GM21619 (cell line): ENCODE measurements at regions not wholly inside any gene's neighbourhood (a gene's known extent, or its start where the extent isn't known, plus 50 kb on each side); places are given as distances from the start of the nearest gene placed in this dataset.

Experiments
- ATAC-seq: cut with Tn5 transposase; IDR thresholded peaks from one replicate; pipeline ENCODE4 v1.9.1; 2021; ENCODE audit not compliant: unreplicated experiment

GRCh38 chr5:101937041-101937440 is 359.0 kb downstream of the SLCO4C1 start:
- ATAC-seq: no peak

- ATAC-seq: no peak
Measured at GRCh38 chr5:101935086-101935485, 361.0 kb downstream of the SLCO4C1 start.

DNA sequence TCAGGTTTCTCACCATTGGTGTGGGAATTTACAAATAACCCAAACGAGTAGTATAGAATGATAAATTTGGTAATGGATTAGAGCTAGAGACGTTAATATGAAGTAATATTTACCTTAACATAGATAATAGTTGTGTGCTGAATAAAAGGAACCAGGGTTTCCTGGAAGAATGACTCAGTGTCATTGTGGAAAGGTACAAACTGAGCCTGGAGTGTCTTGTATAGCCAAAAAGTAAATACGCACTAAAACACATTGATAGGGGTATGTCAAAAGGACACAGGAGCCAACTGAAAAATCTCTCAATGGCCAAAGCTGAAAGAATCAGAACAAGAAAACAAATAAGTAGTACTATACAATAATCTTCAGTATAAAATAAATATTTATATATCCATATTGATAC is 363.5 kb downstream of the SLCO4C1 start:
- no peak for ATAC-seq

DNA sequence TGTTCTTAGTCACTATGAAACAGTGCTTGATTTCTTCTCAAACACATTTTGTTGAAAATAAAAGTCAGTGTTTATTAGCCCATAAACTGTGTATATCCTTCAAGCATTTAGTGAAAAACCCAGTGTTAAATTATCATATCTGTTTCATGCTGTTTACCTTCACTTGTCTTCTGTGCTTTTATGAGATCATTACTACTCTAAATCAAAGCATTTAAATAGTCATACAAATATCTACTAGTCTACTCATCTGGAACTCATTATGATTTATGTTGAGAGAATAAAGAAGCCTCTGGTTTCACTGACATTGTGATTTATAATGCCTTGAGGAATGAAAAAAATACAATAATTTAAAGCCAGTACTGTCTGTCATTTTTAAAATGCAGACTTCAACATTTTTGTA is 366.5 kb downstream of the SLCO4C1 start:
- ATAC-seq: no peak

- no peak for ATAC-seq
Measured at GRCh38 chr5:101917166-101917565, 378.9 kb downstream of the SLCO4C1 start.

- ATAC-seq: no peak
Measured at GRCh38 chr5:101915554-101915953, 380.5 kb downstream of the SLCO4C1 start.

- no peak for ATAC-seq
Measured at GRCh38 chr5:101904736-101905135, 391.3 kb downstream of the SLCO4C1 start.

GRCh38 chr5:101897914-101898313 is 398.2 kb downstream of the SLCO4C1 start:
- no peak for ATAC-seq

- ATAC-seq: no peak
Measured at GRCh38 chr5:101894985-101895384, 401.1 kb downstream of the SLCO4C1 start.

- no peak for ATAC-seq
Measured at GRCh38 chr5:101878190-101878589, 417.9 kb downstream of the SLCO4C1 start.

DNA sequence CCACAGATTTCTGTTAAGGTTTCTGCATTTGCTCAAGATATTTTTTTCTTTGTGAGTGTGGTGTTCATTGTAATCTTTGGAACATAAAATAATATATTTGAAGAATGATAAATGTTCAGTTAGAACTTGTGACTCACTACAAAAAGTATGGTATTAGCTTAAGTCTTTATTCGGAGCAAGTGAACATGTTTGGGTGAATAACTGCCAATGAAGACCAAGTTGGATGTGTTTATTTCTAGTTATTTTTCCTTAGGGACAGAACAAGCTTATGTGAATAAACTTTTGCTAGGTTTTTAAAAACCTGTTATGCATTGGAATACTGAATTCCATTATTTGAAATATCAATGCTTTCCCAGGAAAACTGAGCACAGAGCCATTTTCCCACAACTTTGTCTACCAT is 418.6 kb downstream of the SLCO4C1 start:
- no peak for ATAC-seq

DNA sequence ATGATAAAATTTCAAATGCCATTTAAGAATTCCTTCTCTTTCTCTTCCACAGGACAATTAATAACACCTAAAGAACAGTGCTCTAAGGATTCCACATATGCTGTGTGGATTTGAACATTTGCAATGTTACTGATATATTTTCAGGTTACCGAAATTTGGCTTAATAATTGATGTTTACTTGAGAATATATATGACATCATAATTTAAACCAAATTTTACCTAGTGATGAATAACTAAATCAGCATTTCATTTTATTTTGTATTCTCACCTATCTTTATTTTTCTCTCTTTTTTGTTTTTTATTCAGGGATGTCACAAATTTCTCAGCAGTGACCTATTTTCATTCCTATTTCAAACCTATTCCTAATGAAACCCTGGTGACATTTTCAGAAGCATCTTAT is 429.6 kb downstream of the SLCO4C1 start:
- ATAC-seq: no peak

DNA sequence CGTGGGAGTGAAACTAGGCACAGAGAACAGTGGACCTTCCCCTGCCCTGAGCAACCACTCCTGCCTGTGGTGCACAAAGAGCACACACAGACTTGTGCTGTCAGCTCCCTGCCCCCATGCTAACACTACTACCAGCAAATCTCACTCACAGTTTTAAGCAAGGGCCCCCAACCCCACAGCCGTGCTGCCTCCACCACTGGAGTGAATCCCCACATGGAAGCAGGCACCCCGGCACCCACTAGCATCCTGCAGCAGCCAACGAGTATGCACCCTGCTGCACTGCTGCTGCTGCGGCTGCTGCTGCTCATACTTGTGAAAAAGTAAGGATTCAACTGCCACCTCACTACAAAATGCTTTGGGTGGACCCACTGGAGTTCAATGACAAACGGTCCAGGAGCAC is 435.5 kb downstream of the SLCO4C1 start:
- ATAC-seq: no peak

DNA sequence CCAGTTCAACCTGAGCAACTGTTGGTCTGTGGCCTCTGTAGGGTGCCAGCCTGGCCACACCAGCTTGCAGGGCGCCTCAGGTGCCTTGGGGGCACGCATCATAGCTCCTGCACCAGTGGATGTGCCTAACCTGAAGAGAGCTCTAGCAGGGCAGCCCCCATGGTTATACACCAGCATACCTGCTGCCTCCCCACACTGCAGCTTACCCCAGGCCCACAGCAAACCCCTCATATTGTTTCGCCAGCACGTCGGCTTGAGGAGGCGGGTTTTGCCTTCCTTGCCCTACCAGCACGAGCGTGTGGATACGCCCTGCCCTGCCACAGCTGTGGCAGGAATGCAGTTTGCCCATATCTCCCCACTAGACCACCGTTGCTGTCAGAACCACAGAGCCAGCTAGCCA is 435.9 kb downstream of the SLCO4C1 start:
- ATAC-seq: no peak

DNA sequence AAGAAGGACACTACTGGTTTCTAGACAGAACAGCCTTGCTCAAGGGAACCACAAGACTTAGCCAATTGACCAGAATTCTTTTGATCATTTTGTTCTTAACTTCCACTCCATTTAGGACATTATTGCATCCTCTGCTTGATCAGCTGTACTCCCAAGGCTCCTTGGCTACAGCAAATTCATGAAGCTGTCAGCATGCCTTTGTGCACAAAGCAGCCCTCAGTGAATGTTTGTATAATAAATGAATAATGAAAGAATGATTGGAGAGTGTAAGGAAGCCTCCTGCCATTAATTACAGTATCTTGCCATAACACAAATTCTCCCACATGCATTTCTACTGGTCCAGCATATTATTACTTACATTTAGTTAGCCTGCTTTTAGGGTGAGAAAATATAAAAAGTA is 449.6 kb downstream of the SLCO4C1 start:
- ATAC-seq: no peak

DNA sequence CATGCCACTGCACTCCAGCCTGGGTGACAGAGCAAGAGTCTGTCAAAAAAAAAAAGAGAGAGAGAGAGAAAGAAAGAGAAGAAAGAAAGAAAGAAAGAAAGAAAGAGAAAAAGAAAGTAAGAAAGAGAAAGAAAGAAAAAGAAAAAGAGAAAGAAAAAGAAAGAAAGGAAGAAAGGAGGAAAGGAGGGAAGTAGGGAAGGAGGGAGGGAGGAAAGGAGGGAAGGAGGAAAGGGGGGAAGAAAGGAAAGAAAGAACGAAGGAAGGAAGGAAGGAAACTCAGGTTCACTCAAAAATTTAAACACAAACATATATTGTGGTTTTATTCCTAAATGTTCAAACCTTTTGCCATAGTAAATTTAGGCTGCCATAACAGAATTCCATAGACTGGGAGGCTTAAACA is 453.0 kb downstream of the SLCO4C1 start:
- no peak for ATAC-seq

GRCh38 chr5:101838435-101838834 is 457.6 kb downstream of the SLCO4C1 start:
- ATAC-seq: no peak

DNA sequence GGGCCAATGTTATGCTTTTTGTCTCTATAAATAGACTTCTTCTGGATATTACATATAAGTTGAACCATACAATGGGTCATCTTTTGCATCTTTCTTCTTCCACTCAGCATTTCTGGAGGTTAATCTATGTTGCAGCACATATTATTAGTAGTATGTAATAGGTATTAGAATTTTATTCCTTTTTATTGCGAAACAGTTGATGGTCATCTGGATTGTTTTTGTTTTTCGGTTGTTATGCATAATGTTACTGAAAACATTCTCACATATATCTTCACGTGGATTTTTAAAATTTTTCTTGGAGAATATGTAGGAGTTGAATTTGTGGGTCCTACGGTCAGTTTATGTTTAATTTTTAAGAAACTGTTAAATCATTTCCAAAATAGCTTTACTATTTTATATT is 466.8 kb downstream of the SLCO4C1 start:
- ATAC-seq: no peak

GRCh38 chr5:101811466-101811865 is 484.6 kb downstream of the SLCO4C1 start:
- ATAC-seq: no peak

DNA sequence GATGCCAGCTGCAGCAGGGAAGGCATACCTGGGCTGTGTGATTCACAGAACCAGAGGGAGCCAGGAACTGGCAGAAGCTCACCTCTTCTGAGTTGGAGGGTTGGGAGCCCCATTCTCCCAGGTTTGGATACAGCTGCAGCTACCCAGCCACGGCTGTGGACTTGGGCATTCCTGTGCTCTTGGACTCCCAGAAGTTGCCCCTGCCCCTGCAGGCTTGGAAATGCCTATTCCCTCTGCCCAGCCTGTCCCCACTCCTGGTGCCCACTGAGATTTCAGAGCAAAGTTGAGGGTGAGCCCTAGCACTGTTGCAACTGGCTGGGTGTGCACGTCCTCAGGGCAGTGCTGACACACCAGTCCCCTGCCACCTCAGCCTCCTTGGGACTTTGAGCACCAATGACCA is 489.7 kb downstream of the SLCO4C1 start:
- no peak for ATAC-seq

GRCh38 chr5:101796427-101796826 is 499.7 kb downstream of the SLCO4C1 start:
- no peak for ATAC-seq

DNA sequence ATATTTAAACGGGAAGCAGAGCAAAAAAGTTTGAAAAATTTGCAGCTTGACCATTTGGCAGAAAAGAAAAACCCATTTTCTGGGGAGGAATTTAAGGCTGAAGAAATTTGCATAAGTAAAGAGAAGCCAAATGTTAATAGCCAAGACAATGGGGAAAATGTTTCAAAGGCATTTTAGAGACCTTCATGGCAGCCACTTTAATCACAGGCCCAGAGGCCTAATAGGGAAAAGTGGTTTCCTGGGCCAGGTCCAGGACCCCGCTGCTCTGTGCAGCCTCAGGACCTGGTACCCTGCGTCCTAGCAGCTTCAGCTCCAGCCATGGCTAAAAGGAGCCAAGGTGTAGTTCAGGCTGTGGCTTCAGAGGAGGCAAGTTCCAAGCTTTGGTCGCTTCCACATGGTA is 507.3 kb downstream of the SLCO4C1 start:
- no peak for ATAC-seq

DNA sequence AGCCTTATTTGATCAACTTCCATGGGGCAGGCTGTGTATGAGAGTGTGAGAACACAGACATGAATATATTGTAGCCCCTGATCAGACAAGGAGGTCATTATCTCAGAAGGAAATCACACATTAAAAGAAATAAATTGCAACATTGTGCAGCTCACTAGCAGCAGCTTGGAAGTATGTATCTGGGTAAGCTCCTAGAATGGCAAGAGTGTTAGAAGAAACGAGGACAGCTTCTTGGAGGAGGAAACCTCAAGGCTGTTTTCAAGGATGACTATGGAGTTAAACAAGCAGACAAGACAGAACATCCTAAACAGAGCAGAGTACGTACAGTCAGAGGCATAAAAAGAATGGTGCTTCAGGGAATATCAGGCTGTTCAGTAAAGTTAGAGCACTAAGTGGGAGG is 511.0 kb downstream of the SLCO4C1 start:
- ATAC-seq: no peak
